ENCODE measurements at regions not wholly inside any gene's neighbourhood (a gene's known extent, or its start where the extent isn't known, plus 50 kb on each side); places are given as distances from the start of the nearest gene placed in this dataset.

DNA sequence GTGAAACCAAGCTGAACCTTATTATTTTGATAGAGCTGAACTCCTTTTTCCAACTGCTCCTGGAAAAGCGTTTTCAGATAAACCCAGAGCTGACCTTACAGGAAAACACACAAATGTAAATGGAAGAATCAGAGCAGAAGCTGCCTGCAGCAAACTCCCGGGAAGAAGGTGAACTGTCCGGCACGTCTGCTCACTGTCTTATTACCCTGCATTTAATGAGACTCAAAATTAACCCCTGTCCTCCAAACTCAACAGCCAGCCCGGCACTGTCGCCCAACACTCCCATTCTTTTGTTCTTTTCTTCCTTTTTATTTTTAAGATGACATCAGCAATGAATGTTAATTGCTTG is 1046.9 kb upstream of the FLRT2 start:
- TF ChIP-seq ZXDB (tag by site-specific recombination; IDR thresholded peaks at IDR 0.05) (no peak), PRDM10 (tag by site-specific recombination; IDR thresholded peaks at IDR 0.05) (no peak), HOXC10 (CRISPR knock-in tag; IDR thresholded peaks at IDR 0.05) (no peak), ZNF555 (tag by site-specific recombination; conservative IDR thresholded peaks at IDR 0.05) (no peak), ZNF670 (tag by site-specific recombination; IDR thresholded peaks at IDR 0.05; ENCODE audit: low read depth) (no peak), WT1 (tag by site-specific recombination; IDR thresholded peaks at IDR 0.05) (no peak), ZNF449 (tag by site-specific recombination; IDR thresholded peaks at IDR 0.05) (no peak), ZNF292 (tag by site-specific recombination; IDR thresholded peaks at IDR 0.05; ENCODE audit: borderline replicate concordance, low read depth) (no peak), REST (tag by site-specific recombination; IDR thresholded peaks at IDR 0.05) (no peak)
- TF ChIP-seq, protein P1, sequence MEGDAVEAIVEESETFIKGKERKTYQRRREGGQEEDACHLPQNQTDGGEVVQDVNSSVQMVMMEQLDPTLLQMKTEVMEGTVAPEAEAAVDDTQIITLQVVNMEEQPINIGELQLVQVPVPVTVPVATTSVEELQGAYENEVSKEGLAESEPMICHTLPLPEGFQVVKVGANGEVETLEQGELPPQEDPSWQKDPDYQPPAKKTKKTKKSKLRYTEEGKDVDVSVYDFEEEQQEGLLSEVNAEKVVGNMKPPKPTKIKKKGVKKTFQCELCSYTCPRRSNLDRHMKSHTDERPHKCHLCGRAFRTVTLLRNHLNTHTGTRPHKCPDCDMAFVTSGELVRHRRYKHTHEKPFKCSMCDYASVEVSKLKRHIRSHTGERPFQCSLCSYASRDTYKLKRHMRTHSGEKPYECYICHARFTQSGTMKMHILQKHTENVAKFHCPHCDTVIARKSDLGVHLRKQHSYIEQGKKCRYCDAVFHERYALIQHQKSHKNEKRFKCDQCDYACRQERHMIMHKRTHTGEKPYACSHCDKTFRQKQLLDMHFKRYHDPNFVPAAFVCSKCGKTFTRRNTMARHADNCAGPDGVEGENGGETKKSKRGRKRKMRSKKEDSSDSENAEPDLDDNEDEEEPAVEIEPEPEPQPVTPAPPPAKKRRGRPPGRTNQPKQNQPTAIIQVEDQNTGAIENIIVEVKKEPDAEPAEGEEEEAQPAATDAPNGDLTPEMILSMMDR (tag by site-specific recombination; IDR thresholded peaks at IDR 0.05), result no peak
